ENCODE measurements at regions not wholly inside any gene's neighbourhood (a gene's known extent, or its start where the extent isn't known, plus 50 kb on each side); places are given as distances from the start of the nearest gene placed in this dataset.

- H3K4me2 ChIP-seq (ENCODE audit: low read length): no peak overlapping the region
- no peak overlapping the region for H3K27ac ChIP-seq (ENCODE audit: low read length)
- TF ChIP-seq EZH2 (IDR thresholded peaks at IDR 0.05; ENCODE audit: borderline replicate concordance, insufficient read depth, low read length, poor library complexity, severe bottlenecking): no peak
- TF ChIP-seq POLR2AphosphoS5 (IDR thresholded peaks at IDR 0.05): no peak
- TF ChIP-seq, protein P1, sequence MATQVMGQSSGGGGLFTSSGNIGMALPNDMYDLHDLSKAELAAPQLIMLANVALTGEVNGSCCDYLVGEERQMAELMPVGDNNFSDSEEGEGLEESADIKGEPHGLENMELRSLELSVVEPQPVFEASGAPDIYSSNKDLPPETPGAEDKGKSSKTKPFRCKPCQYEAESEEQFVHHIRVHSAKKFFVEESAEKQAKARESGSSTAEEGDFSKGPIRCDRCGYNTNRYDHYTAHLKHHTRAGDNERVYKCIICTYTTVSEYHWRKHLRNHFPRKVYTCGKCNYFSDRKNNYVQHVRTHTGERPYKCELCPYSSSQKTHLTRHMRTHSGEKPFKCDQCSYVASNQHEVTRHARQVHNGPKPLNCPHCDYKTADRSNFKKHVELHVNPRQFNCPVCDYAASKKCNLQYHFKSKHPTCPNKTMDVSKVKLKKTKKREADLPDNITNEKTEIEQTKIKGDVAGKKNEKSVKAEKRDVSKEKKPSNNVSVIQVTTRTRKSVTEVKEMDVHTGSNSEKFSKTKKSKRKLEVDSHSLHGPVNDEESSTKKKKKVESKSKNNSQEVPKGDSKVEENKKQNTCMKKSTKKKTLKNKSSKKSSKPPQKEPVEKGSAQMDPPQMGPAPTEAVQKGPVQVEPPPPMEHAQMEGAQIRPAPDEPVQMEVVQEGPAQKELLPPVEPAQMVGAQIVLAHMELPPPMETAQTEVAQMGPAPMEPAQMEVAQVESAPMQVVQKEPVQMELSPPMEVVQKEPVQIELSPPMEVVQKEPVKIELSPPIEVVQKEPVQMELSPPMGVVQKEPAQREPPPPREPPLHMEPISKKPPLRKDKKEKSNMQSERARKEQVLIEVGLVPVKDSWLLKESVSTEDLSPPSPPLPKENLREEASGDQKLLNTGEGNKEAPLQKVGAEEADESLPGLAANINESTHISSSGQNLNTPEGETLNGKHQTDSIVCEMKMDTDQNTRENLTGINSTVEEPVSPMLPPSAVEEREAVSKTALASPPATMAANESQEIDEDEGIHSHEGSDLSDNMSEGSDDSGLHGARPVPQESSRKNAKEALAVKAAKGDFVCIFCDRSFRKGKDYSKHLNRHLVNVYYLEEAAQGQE (IDR thresholded peaks at IDR 0.05; ENCODE audit: borderline replicate concordance): no peak
- TF ChIP-seq RAD21 (conservative IDR thresholded peaks at IDR 0.05): no peak
- TF ChIP-seq CTCF (IDR thresholded peaks at IDR 0.05; ENCODE audit: poor library complexity, severe bottlenecking): no peak
- TF ChIP-seq EP300 (conservative IDR thresholded peaks at IDR 0.05; ENCODE audit: poor library complexity, severe bottlenecking): no peak
- TF ChIP-seq TAF1 (IDR thresholded peaks at IDR 0.05; ENCODE audit: low read depth): no peak
- no peak for TF ChIP-seq SMC3 (conservative IDR thresholded peaks at IDR 0.05; ENCODE audit: poor library complexity)
- TF ChIP-seq MXI1 (conservative IDR thresholded peaks at IDR 0.05; ENCODE audit: poor library complexity, severe bottlenecking): no peak
These were observed 82.6 kb upstream of the NANOGP8 start for GRCh38 chr15:35167675-35168074.

GRCh38 chr15:35166730-35167359 is 81.8 kb upstream of the NANOGP8 start:
- no peaks in the 10 kb centered on the region for H3F3A ChIP-seq (ENCODE audit: insufficient read depth, low read length, poor library complexity, severe bottlenecking)
- H3K36me3 ChIP-seq (ENCODE audit: insufficient read depth, low read length): no peaks in the 10 kb centered on the region
- no peaks in the 10 kb centered on the region for H3K9me2 ChIP-seq (ENCODE audit: insufficient read depth, low read length)
- H3K9ac ChIP-seq (ENCODE audit: low read length): no peak overlapping the region
- no peak overlapping the region for H3K4me3 ChIP-seq (ENCODE audit: low read length)
- H3K79me2 ChIP-seq (replicated peaks; ENCODE audit: insufficient read depth, low read length): no peaks in the 10 kb centered on the region
- H2AFZ ChIP-seq (ENCODE audit: low read depth, low read length): no peak overlapping the region
- H3K27ac ChIP-seq (ENCODE audit: low read length): no peak overlapping the region
- no peaks in the 10 kb centered on the region for H3K27me3 ChIP-seq (ENCODE audit: insufficient read depth, low read depth, low read length)
- no peaks in the 10 kb centered on the region for H3K9me3 ChIP-seq (ENCODE audit: low read length)
- TF ChIP-seq EZH2 (IDR thresholded peaks at IDR 0.05; ENCODE audit: borderline replicate concordance, insufficient read depth, low read length, poor library complexity, severe bottlenecking): no peak
- TF ChIP-seq SMC3 (conservative IDR thresholded peaks at IDR 0.05; ENCODE audit: poor library complexity): no peak
- TF ChIP-seq RAD21 (conservative IDR thresholded peaks at IDR 0.05): no peak
- TF ChIP-seq, protein P1 (IDR thresholded peaks at IDR 0.05; ENCODE audit: borderline replicate concordance): no peak
- no peak for TF ChIP-seq POLR2AphosphoS5 (IDR thresholded peaks at IDR 0.05)
- TF ChIP-seq EP300 (conservative IDR thresholded peaks at IDR 0.05; ENCODE audit: poor library complexity, severe bottlenecking): no peak
- no peak for TF ChIP-seq CTCF (IDR thresholded peaks at IDR 0.05; ENCODE audit: poor library complexity, severe bottlenecking)
- H3K4me2 ChIP-seq (ENCODE audit: low read length): no peak overlapping the region
- no peaks in the 10 kb centered on the region for H4K20me1 ChIP-seq (ENCODE audit: insufficient read depth)

More at GRCh38 chr15:35167675-35168074, 82.6 kb upstream of the NANOGP8 start:
- H3K4me3 ChIP-seq (ENCODE audit: low read length): no peak overlapping the region
- no peaks in the 10 kb centered on the region for H3K79me2 ChIP-seq (replicated peaks; ENCODE audit: insufficient read depth, low read length)
- no peaks in the 10 kb centered on the region for H3K27me3 ChIP-seq (ENCODE audit: insufficient read depth, low read depth, low read length)
- no peak overlapping the region for H2AFZ ChIP-seq (ENCODE audit: low read depth, low read length)
- H3K9me2 ChIP-seq (ENCODE audit: insufficient read depth, low read length): no peaks in the 10 kb centered on the region
- H3K36me3 ChIP-seq (ENCODE audit: insufficient read depth, low read length): no peaks in the 10 kb centered on the region
- no peaks in the 10 kb centered on the region for H3F3A ChIP-seq (ENCODE audit: insufficient read depth, low read length, poor library complexity, severe bottlenecking)
- H4K20me1 ChIP-seq (ENCODE audit: insufficient read depth): no peaks in the 10 kb centered on the region
- no peaks in the 10 kb centered on the region for H3K9me3 ChIP-seq (ENCODE audit: low read length)
- H3K9ac ChIP-seq (ENCODE audit: low read length): no peak overlapping the region

Data from neural cell (in vitro differentiated cells).